A673 (cell line): ENCODE measurements at regions not wholly inside any gene's neighbourhood (a gene's known extent, or its start where the extent isn't known, plus 50 kb on each side); places are given as distances from the start of the nearest gene placed in this dataset.

ENCODE experiments used
- BruUV-seq: library from RNA; stranded (reverse); fragments of 400-500 nt; replicated peaks from 2 replicates; lab custom pipeline; 2021; lab: Mats Ljungman, UMichigan
- CTCF ChIA-PET: fragments of 300-600 bp; sonication (Branson Sonifier 250); formaldehyde crosslinking; loops from one replicate; lab custom pipeline; 2022; ENCODE audit warnings: antibody characterized with exemption; lab: Charles Lee
- POLR2A ChIA-PET: fragments of 300-600 bp; sonication (Branson Sonifier 250); formaldehyde crosslinking; loops from one replicate; lab custom pipeline; 2022; ENCODE audit warnings: antibody characterized with exemption; ENCODE audit not compliant: low non-redundant PET; lab: Charles Lee
- DNase-seq: peaks from one replicate; pipeline ENCODE4 v3.0.0-alpha.2; 2015; ENCODE audit warnings: low spot score
- H3K27ac ChIP-seq: fragments of 200-600 bp; sonication (generic); 2 replicates; pipeline ENCODE4 v1.5.1; 2016; ENCODE audit warnings: mixed run types, low read depth, mild to moderate bottlenecking, mixed read lengths, antibody characterized with exemption, low read length; ENCODE audit not compliant: poor library complexity, severe bottlenecking
- H3K27me3 ChIP-seq: fragments of 200-600 bp; sonication (generic); replicated peaks from 2 replicates; pipeline ENCODE4 v1.6.1; 2017; ENCODE audit warnings: mixed run types, low read depth, mild to moderate bottlenecking, mixed read lengths, antibody characterized with exemption, low read length; ENCODE audit not compliant: insufficient read depth, poor library complexity
- H3K36me3 ChIP-seq: fragments of 200-600 bp; sonication (generic); 2 replicates; pipeline ENCODE4 v1.6.1; 2016; ENCODE audit warnings: mixed run types, mild to moderate bottlenecking, mixed read lengths, antibody characterized with exemption, low read length; ENCODE audit not compliant: insufficient read depth, poor library complexity, severe bottlenecking
- H3K4me1 ChIP-seq: fragments of 200-600 bp; sonication (generic); 2 replicates; pipeline ENCODE4 v1.6.1; 2017; ENCODE audit warnings: mixed run types, mild to moderate bottlenecking, mixed read lengths, antibody characterized with exemption, low read length; ENCODE audit not compliant: insufficient read depth, poor library complexity, severe bottlenecking
- H3K4me3 ChIP-seq: fragments of 200-600 bp; sonication (generic); 2 replicates; pipeline ENCODE4 v1.5.1; 2016; ENCODE audit warnings: low read depth, mixed run types, mild to moderate bottlenecking, mixed read lengths, low read length; ENCODE audit not compliant: poor library complexity, severe bottlenecking
- H3K9me3 ChIP-seq: fragments of 200-600 bp; sonication (generic); 2 replicates; pipeline ENCODE4 v1.6.1; 2016; ENCODE audit warnings: mixed run types, low read depth, mild to moderate bottlenecking, mixed read lengths, antibody characterized with exemption, low read length; ENCODE audit not compliant: poor library complexity, severe bottlenecking
- EZH2 ChIP-seq: fragments of 200-600 bp; sonication (generic); IDR thresholded peaks from 2 replicates; pipeline ENCODE4 v1.6.1; 2017; ENCODE audit warnings: borderline replicate concordance, low read depth, mild to moderate bottlenecking, mixed read lengths, antibody characterized with exemption, low read length; ENCODE audit not compliant: poor library complexity, severe bottlenecking
- intact Hi-C: fragments of 100-400 bp; cut with micrococcal nuclease; formaldehyde crosslinking; loops from one replicate; pipeline ENCODE4 v1.10.0; 2022; ENCODE audit not compliant: unreplicated experiment
- TF ChIP-seq, protein P1 (sequence below): fragments of 300-800, 200-600 bp; sonication (generic); conservative IDR thresholded peaks from 2 replicates; pipeline ENCODE4 v1.5.1; 2017; ENCODE audit warnings: low read depth, mild to moderate bottlenecking, antibody characterized with exemption, low read length, moderate library complexity, mixed read lengths

DNA sequence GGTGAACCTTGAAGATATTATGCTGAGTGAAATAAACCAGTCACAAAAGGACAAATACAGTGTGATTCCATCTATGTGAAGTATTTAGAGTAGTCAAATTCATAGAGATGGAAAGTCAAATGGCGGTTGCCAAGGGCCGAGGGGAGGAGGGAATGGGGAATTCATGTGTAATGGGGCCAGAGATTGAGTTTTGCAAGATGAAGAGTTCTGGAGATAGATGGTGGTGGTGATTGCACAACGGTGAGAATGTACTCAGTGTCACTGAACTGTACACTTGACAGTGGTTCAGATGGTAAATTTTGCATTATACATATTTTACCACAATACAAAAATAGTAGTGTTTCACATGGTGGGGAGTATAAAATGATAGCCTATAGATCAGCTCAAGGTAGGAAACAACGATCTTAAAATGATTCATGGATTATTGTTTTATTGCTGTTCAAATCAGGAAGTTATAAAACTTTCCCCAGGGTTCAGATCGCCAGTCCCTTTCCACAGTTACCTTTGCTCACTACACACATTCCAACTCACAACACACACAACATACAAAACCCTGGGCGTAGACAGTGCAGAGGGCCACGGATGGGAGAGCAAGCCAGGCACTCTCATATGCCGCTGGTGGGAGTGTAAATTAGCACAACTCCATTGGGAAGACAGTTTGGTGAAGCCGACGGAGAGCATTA, 219.9 kb downstream of the ZIC5 start:
- no peak overlapping the region for H3K4me3 ChIP-seq
- TF ChIP-seq EZH2, result no peak
- TF ChIP-seq, protein P1, sequence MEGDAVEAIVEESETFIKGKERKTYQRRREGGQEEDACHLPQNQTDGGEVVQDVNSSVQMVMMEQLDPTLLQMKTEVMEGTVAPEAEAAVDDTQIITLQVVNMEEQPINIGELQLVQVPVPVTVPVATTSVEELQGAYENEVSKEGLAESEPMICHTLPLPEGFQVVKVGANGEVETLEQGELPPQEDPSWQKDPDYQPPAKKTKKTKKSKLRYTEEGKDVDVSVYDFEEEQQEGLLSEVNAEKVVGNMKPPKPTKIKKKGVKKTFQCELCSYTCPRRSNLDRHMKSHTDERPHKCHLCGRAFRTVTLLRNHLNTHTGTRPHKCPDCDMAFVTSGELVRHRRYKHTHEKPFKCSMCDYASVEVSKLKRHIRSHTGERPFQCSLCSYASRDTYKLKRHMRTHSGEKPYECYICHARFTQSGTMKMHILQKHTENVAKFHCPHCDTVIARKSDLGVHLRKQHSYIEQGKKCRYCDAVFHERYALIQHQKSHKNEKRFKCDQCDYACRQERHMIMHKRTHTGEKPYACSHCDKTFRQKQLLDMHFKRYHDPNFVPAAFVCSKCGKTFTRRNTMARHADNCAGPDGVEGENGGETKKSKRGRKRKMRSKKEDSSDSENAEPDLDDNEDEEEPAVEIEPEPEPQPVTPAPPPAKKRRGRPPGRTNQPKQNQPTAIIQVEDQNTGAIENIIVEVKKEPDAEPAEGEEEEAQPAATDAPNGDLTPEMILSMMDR, result no peak
- no peaks in the 10 kb centered on the region for H3K27me3 ChIP-seq
- no peak overlapping the region for H3K27ac ChIP-seq
- CTCF ChIA-PET, result no interaction called here
- intact Hi-C loops, result no loop called here
- BruUV-seq, result no TSS peak
- no peaks in the 10 kb centered on the region for H3K36me3 ChIP-seq
- POLR2A ChIA-PET, result no interaction called here
- no peaks in the 10 kb centered on the region for H3K9me3 ChIP-seq
- no peaks in the 10 kb centered on the region for H3K4me1 ChIP-seq
- DNase-seq, result no peak

DNA sequence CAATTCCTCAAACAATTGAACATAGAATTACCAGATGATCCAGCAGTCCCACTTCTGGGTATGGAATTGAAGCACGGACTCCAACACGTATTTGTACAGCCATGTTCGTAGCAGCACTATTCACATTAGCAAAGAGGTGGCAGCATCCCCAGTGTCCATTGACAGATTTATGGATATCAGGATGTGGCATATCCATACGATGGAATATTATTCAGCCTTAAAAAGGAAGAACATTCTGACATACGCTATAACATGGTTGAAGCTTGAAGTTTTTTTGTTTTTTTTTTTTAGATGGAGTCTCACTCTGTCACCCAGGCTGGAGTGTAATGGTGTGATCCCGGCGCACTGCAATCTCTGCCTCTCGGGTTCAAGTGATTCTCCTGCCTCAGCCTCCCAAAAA, 220.6 kb downstream of the ZIC5 start:
- ChIA-PET CTCF (no interaction called here), POLR2A (no interaction called here)
- no peak for DNase-seq
- TF ChIP-seq, protein P1, result no peak
- no peak for TF ChIP-seq EZH2
- Histone ChIP-seq H3K4me1 (no peaks in the 10 kb centered on the region), H3K4me3 (no peak overlapping the region), H3K27ac (no peak overlapping the region), H3K36me3 (no peaks in the 10 kb centered on the region), H3K27me3 (no peaks in the 10 kb centered on the region), H3K9me3 (no peaks in the 10 kb centered on the region)
- intact Hi-C loops, result no loop called here
- BruUV-seq, result no TSS peak

- H3K4me1 ChIP-seq, result no peaks in the 10 kb centered on the region
- no peaks in the 10 kb centered on the region for H3K36me3 ChIP-seq
- no peak overlapping the region for H3K4me3 ChIP-seq
- no peak for DNase-seq
- H3K9me3 ChIP-seq, result no peaks in the 10 kb centered on the region
- H3K27me3 ChIP-seq, result no peaks in the 10 kb centered on the region
- intact Hi-C loops, result no loop called here
- POLR2A ChIA-PET, result interaction anchor here (1.0 kb wide), 1 partner anchor 93 kb away, joined by 3 read pairs; no protein-coding TSS in a partner anchor
- H3K27ac ChIP-seq, result no peak overlapping the region
- CTCF ChIA-PET, result no interaction called here
- BruUV-seq, result no TSS peak
- TF ChIP-seq, protein P1, result no peak
- no peak for TF ChIP-seq EZH2
Observed at GRCh38 chr13:99749271-99750019, 222.1 kb downstream of the ZIC5 start.
